Activated CD4-positive, alpha-beta T cell treated with anti-CD3 and anti-CD28 coated beads, Interleukin-2, amount 50 U/mL, for 16 hours (primary cell): ENCODE measurements at regions not wholly inside any gene's neighbourhood (a gene's known extent, or its start where the extent isn't known, plus 50 kb on each side); places are given as distances from the start of the nearest gene placed in this dataset.

ENCODE experiments used
- DNase-seq: peaks from one replicate; pipeline ENCODE4 v3.0.0-alpha.2; 2020

DNA sequence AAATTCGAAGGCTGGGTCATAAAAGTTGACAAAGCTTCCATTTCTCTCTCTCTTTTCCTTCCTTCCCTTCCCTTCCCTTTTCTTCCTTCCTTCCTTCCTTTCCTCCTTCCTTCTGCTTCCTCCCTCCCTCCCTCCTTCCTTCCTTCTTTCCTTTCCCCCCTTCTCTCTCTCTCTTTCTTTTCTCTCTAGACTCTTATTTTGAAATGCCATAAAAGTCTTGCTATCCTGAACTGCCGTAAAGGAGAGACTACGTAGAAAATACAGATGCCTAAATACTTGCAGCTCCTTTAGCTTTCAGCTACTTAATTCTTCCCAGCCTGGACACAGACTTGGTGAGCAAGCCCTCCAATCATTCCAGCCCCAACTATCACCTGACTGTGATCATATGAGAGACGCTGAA, 1644.4 kb downstream of the FAM181B start:
- no peak for DNase-seq

DNA sequence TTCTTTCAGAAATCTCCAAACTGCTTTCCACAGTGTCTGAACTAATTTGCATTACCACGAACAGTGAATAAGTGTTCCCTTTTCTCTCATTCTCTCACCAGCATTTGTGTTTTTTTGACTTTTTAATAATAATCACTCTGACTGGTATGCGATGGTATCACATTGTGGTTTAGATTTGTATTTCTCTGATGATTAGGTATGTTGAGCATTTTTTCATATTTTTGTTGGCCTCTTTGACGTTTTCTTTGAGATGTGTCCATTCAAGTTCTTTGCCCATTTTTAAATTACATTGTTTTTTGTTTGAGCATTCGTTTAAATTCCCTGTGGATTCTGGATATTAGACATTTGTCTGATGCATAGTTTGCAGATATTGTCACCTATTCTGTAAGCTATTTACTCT, 1639.6 kb upstream of the TENM4 start:
- DNase-seq, result no peak

DNA sequence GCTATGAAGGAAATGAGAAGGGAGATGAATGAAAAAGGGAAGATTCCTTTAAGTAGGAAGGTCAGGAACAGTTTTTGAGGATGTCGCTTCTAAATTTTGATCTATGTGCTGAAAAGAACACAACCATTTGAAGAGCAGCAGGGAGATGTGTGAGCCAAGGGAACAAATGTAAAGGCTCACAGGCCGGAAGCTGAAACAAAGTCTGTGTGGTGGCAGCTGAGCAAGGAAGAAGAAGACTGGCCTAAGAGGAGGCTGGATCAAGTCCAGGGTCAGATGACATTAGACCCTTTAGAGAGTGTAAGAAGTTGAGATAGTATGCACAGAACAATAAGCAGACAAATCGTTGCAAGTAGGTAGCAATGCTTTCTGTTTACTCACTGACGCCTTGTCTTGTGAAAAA, 1631.4 kb upstream of the TENM4 start:
- no peak for DNase-seq

DNA sequence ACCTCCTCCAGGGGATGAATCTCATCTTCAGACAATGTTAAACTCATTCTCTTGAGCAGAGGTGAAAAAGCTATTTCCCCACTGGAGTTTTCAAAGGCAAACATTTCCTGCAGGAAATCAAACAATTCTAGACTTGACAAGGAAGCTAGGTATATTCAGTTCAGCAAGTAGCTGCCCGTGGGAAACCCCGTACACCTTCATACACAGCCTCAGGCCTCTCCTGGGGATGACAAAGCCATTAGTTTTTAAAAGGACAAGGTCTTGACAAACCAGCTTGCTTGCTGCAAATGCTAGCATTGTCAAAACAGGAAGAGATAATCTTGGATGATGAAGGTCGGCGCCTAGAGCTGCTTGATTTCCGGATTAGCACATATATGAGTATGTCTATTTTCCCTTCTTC, 1630.8 kb upstream of the TENM4 start:
- DNase-seq, result no peak

DNA sequence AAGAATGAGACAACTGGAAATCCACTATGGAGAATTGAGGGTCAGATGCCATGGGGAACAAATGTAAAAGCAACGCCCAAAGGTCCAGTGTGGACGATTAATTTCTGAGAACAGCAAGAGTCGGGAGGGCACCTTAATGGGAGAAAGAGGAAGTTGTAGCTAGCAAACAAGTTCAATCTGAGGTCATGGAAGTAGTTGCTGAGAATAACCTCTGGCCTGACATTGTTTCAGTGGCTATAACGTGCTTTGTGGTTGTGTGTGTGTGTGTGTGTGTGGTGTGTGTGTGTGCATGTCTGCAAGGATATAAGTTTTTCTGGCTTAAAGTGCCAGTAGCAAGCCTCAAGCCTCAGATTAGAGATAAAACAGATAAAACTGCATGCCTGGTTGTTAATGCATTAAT, 1630.1 kb upstream of the TENM4 start:
- DNase-seq, result no peak

DNA sequence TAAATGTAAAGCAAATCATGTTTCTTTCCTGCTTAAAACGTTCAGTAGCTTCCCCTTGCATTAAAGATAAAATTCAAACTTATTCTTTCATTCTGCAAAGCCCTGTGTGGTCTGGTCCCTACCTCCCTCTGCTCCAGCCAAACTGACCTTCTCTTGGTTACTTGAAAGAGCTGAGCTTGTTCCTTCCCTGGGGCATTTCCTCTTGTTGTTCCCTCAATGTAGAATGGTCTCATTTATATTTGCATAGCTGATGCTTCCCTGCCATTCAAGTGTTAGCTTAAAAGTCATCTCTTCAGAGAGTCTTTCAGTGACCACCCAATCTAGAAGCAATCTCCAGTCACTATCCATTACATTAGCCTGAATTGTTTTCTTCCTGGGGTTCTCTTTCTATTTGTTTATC, 1618.5 kb upstream of the TENM4 start:
- no peak for DNase-seq

DNA sequence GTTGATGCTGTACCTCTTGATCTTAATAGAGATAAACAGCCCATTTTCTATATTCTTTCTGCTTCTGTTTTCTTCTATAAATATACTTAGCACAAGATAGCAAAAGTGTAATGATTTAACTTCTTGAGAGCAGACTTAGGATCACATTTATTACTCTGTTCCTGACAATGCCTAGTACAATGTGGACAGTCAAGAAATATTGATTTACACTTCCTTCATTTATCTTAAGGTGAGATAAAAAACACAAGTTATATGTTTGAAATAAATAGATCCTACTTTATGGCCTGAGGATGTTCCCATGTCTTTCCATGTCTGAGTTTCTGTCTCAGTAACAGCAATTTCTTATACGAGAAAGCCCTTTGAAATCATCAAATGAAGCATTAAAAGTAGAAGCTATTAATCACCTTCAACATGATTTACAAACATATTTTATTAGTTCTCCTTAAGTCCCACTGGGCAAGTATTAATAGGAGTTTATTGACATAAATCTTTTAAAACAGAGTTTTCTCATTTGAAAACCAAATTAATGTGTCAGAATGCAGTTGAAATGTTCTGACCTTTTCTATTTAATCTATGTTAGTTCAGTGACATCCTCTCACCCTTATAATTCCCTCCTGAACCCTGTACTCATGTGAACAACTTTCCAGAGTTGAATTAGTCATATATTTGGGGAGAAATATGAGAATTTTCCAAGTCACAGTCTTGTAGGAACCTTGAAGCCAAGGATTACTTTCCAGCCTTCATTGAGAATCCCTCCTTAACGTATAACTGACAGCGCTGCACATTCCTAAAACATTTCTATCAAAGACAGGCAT, 1611.7 kb upstream of the TENM4 start:
- DNase-seq, result no peak

DNA sequence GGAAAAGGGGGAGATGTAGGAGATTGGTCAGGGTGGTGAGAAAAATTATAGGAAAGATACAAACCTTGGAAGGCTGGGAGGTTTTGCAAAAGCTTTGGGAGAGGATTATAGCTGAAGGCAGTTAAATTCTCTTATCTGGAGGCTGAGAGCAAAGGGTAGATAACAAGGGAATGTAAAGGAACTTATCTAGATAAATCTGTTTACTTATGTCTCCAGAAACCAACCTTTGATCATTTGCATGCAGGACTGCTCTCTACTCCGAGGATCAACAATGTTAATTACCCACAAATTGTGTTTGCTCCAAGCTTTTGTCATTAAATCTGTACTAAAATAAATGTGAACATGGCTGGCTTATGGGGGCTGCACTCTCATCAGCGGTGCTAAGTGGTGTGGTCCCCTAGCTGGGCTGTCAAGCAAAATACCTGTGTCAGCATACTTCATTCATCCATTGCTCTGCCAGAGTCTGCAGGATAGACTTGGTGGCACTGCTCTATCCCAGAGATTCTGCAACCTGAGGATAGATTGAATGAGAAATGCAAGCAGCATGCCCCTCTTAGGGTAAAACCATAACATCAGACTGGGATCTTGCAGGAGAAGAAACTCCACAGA, 1599.2 kb upstream of the TENM4 start:
- DNase-seq, result no peak

DNA sequence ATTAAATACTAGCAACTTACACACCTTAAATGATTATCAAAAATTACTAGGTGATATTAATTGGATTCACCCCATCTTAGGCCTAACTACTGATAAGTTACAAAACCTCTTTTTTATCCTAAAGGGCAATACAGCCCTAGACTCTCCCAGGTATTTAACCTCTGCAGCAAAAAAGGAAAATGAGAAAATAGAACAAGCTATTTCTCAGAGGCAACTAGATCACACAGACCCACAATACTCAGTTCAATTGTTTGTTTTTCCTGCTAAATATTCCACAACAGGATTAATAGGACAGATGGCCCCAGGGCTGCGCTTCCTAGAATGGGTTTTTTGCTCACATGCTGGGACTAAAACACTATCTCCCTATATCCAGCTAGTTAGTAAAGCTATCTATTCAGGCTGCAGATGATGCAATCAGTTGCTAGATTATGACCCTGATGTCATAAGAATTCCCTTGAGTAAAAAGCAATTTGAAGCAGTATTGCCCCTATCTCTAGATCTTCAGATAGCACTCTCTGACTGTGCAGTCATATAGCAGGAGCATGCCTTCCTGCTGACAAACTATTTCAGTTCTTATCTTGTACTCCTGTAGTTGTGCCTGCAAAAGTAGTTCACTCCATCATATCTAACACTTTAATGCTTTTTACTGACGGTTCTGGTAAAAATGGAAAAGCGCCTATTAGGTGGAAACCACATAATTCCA, 1595.5 kb upstream of the TENM4 start:
- DNase-seq, result no peak

DNA sequence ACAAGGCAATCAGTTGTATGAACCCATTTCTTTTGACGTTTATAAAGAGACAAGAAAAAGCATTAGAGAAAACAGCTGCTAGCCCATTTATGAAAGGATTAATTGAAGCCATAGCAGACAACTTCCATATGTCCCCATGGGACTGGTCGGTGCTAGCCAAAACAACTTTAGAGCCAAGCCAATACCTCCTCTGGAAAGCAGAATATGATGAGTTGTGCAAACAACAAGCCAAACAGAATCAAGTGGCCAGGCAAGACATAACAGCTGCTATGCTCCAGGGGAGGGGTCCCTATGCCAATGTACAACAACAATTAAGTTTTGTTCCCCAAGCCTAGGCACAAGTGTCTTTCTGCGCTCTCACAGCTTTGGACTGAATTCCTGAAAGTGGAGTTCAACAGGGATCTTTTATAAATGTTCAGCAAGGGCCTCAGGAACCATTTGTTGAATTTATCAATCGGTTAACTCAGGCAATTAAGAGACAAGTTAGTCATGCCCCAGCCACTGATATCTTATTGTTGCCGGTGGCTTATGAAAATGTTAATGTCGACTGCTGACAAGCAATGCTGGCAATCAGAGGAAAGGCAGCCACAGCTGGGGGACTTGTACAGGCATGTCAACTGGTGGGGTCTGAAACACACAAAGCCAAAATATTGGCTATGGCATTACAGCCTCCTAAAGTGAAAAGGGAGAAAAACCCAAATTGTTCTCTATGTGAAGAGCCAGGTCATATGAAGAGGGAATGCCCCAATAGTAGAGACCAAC, 1593.1 kb upstream of the TENM4 start:
- DNase-seq, result no peak

DNA sequence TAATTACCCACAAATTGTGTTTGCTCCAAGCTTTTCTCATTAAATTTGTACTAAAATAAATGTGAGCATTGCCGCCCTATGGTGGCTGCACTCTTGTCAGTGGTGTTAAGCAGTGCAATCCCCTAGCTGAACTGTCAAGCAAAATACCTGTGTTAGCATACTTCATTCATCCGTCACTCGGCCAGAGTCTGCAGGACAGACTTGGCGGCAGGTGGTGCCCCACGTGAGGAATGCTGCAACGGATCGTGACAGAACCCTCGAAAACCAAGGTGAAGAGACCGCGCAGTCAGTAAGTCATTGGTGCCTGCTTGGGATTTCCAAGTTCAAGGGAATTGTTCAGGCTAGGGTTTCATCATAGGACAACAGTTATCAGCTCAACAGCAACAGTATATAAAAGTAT, 1592.1 kb upstream of the TENM4 start:
- DNase-seq, result no peak

DNA sequence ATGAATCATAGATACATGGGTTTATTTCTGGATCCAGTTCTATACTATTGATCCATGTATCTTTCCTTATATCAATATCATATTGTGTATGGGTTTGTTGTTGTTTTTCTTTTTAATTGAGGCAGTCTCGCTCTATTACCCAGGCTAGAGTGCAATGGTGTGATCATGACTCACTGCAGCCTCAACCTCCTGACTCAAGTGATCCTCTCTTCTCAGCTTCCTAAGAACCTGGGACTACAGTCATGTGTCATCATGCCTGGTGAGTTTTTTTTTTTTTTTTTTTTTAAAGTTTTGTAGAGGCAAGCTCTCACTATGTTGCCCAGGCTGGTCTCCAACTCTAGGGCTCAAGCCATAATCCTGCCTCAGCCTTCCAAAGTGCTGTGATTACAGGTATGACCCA, 1589.4 kb upstream of the TENM4 start:
- no peak for DNase-seq

DNA sequence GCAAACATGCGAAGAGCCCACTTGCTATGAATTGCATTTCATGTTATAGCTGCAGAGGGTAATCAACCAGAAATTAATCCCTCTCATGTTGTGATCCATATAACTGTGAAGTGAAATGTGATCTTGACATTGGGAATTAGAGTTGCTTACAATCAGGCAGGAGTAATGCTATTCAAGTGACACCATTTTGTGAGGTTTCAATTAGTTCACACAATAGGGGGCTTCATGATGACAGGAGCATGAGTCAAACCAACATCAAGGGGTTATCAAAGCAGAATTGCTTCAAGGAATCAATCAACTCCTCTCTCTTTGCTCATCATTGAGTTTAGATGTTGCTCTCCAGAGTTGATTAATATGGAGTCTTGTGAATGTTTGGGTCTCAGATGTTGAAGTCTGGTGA, 1585.2 kb upstream of the TENM4 start:
- DNase-seq, result no peak

DNA sequence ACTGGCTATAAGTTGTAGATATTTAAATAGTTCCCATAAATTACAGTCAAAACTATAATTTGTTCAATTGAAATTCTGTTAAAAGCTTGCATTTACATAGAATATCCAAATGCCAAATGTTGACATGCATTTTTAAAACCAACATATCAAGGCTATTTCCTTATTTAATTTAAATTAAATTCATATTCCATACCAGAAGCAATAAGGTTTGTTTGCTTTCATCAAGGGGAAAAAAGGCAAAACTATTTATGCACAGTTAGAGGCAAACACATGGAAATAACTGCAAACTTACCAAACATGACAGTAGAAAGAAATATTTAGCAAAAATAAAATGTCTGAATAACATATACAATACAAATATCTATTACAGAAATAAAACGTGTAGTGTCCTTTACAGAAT, 1581.2 kb upstream of the TENM4 start:
- no peak for DNase-seq

DNA sequence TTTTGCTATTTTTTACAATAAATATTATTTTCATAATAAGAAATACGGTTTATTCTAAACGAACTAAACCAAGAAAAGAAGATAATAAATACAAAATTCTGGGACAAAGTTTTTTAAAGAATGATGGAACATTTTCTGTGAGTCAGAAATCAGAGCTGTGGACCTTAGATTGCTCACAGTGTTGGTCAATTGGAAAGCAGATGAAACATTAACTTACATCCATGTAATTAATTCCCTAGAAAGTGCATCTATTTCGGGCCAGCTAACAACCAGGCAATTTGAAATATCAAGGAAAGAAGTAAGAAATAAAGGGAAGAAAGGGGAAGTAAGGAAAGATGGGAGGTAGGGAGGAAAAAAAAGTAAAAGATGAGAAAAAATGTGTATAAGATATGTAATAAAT, 1569.8 kb upstream of the TENM4 start:
- DNase-seq, result no peak

DNA sequence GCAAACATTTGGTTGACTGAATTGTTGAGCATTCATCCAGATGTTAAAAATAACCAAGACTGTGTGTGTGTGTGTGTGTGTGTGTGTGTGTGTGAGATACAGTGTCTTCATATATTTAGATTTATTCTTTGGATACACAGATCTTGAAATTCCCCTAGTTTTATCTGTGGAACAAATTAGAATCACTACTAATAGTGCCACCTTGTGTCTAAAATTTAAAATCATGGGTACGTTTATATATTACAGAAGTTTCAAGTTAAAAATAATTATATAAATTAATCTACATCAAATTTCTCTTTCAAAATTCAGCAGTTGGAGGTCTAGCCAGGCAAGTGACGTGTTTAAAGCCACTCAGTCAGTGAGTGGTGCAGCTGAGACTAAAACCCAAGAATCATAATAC, 1566.2 kb upstream of the TENM4 start:
- DNase-seq, result no peak

DNA sequence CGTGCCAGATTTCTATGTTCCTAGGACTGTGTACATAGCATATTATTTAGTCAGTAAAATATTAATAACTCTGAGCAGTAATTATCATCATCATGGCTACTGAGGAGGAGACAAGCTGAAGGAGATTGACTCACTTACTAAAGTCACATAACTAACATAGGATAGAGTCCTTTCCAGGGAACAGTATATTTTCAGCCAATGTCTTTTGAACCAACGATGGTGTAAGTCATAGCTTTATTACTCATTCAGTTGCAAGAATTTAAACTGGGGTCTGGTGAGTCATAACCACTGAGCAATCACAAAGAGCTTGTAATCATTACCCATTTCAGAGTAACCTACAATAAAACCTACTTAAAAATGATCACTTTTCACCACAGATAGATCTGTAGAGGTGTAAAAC, 1564.8 kb upstream of the TENM4 start:
- peak; percentile 1 for DNase-seq

DNA sequence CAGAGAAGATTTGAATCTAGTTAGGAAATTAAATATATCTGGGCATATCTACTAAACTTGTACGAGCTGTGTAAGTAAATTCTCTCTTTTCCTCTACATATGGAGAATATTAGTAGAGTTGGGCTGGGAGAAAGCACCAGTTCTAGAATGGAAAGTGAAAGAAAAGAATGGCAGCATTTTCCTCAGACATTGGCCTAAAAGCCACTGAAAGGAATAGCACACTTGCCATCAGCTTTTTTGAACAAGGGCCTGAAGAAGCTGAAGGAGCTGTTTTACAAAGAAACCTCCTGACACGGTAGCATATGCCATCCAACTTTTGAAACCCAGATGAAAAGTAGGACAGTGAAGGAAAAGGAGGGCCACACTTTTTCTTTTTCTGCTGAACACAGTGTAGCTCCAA, 1563.7 kb upstream of the TENM4 start:
- DNase-seq, result no peak

DNA sequence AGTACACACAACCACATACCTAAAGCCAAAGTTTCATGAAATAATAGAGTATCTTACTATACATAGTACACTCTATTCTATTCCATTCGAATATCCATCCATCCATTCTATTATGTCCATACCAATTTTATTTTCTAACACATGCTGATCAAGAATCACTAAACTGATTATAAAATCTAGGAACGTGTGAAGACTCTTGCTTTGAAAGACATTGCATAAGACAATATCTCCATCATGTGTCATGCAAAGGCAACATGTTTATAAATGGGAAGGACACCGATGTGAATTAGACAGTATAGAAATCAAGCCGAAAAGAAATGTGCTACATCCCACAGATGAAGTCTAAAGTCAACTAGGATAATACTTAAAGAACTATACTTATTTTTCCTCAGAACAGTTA, 1561.5 kb upstream of the TENM4 start:
- DNase-seq, result no peak

DNA sequence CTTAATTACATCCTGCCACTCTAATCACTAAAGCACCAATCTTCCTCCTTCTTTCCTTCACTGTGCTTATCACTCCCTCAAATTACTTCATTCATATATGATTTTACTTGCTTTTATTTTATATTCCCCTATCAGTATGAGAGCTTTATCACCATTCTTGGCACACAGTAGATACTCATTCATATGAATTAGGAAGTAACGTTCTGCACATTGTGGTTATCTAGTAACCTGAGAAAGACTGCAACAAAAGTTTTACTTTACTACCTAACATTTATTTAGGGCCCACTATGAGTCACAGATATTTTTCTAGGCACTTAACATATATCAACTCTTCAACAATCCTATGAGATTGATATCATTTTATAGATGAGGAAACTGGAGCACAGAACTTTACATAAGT, 1559.9 kb upstream of the TENM4 start:
- DNase-seq, result no peak

DNA sequence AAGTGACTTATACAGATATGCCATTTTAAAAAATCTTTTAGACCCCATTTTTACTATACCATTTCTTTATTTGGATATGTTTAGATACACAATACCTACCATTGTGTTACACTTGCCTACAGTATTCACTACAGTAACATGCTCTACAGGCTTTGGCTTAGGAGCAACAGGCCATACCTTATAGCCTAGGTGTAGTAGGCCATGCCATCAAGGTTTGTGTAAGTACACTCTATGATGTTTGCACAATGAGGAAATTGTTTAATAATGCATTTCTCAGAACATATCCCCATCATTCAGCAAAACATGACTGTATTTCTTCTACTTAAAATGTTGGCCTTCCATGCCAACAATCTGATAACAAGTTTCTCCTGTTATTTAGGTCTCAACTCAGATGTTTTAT, 1559.5 kb upstream of the TENM4 start:
- DNase-seq, result no peak

DNA sequence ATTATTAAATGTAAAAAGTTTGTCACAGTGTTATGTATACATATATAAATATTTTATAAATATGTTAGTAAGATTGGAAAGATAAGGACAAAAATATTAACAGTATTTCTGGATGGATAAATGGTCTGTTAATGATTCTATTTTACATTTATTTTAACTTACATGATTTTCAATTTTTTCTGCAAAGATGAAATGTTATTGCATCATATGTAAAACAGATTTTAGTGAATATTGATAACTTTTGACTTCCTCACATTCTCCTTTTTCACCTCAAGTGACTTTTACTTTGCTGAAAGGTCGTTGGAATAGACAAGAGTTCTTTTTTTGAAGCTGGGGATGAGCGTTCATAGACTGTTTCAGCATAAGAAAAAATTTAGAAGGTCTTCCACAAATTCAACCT, 1554.7 kb upstream of the TENM4 start:
- DNase-seq, result no peak

DNA sequence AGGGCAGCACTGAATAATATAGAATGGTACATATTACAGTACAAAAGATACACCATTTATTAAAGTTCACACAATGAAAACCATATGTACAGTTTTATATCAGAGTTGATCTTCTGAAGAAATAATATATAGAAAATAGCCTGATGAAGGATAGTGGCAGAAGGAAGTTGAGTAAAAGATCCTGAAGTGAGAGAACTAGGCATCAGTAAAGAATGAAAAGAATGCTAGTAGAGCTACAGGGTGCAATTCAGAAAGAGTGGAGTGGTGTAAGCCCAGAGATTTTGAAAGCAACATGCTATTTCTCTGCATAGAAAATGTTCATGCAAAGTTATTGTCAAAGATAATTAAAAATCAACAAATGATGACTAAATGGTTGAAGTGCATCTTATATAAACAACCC, 1552.7 kb upstream of the TENM4 start:
- DNase-seq, result no peak

DNA sequence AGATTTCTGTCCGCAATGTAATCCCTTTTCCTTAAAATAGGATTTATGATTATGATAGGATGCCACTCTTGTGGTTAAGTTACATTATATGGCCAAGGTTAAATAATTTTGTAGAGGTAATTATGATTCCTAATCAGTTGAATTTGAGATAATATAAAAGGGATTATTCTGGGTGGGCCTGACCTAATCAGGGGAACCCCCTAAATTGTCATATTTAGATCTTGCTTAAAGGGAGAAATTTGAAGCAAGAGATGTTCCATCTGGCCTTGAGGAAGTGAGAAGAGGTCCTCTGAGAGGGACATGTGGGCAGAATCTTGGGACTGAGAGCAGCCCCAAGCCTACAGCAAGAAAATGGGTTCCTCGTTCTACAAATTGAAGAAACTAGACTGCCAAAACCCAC, 1550.1 kb upstream of the TENM4 start:
- DNase-seq, result no peak
